Heart right ventricle (tissue), 16 donors: ENCODE measurements at regions not wholly inside any gene's neighbourhood (a gene's known extent, or its start where the extent isn't known, plus 50 kb on each side); places are given as distances from the start of the nearest gene placed in this dataset.

Experiments
- ATAC-seq, 8 donors: fragments of 200-7000 bp; cut with Tn5 transposase; one replicate each; pipeline ENCODE4 v1.9.1; 2020; ENCODE audit warnings: mild to moderate bottlenecking in 8 of 8, moderate library complexity in 8 of 8, moderate number of reproducible peaks in 1 of 8
- DNase-seq, 2 donors: peaks; one replicate each; pipeline ENCODE4 v3.0.0-alpha.2; 2020
- H3K27ac ChIP-seq, 10 donors: fragments of 200-600 bp; sonication (generic) in 2 of 10; one replicate each; pipeline versions ENCODE4 v1.5.0 to v1.8.0; 2020 to 2022; ENCODE audit warnings: mild to moderate bottlenecking in 3 of 10
- H3K27me3 ChIP-seq, 7 donors: fragments of 200-600 bp; one replicate each; pipeline ENCODE4 v1.8.0; 2021 to 2022; ENCODE audit warnings: mild to moderate bottlenecking in 2 of 7
- H3K36me3 ChIP-seq, 9 donors: fragments of 200-600 bp; sonication (generic) in 1 of 9; one replicate each; pipeline versions ENCODE4 v1.5.0 to v1.8.0; 2020 to 2022; ENCODE audit warnings: mild to moderate bottlenecking in 2 of 9
- H3K4me1 ChIP-seq, 9 donors: fragments of 200-600 bp; sonication (generic) in 1 of 9; one replicate each; pipeline versions ENCODE4 v1.5.0 to v1.8.0; 2020 to 2022; ENCODE audit warnings: mild to moderate bottlenecking in 4 of 9
- H3K4me3 ChIP-seq, 10 donors: fragments of 200-600 bp; sonication (generic) in 2 of 10; one replicate each; pipeline versions ENCODE4 v1.5.0 to v1.8.0; 2020 to 2022; ENCODE audit warnings: mild to moderate bottlenecking in 7 of 10, moderate library complexity in 2 of 10
- H3K9me3 ChIP-seq, 11 donors: fragments of 200-600 bp in 10 of 11; sonication (generic) in 2 of 11; one replicate each; pipeline versions ENCODE4 v1.5.0 to v1.8.0; 2013 to 2022; ENCODE audit warnings: mild to moderate bottlenecking in 2 of 11, control low read depth in 1 of 11, moderate library complexity in 1 of 11
- CTCF ChIP-seq, 9 donors: fragments of 200-600 bp; sonication (generic) in 2 of 9; IDR thresholded peaks; one replicate each; pipeline versions ENCODE4 v1.5.0 to v1.8.0; 2021 to 2022; ENCODE audit warnings: antibody characterized with exemption in 9 of 9, mild to moderate bottlenecking in 5 of 9, moderate library complexity in 1 of 9
- WGBS, 2 donors: extraction: QIAGEN DNeasy Blood & Tissue Kit; methylation state at CpG; one replicate each; pipeline ENCODE4 v1.1.7; 2013; ENCODE audit warnings: inconsistent platforms in 1 of 2; 5-methylcytosine and 5-hydroxymethylcytosine counted together
- intact Hi-C, 10 donors: fragments of 100-400 bp; cut with DNase I; formaldehyde crosslinking; loops; one replicate each; pipeline versions ENCODE4 v1.11.1 to v1.14.2; 2022
- donor health status: Arrhythmogenic right ventricular cardiomyopathy.
- donor health status: ischemic (EF 13 %, LVEDD 7.1; RV severe dilation, severe dysfunction).
- donor health status: healthy with polysubstance abuse.
- donor health status: DM: no; HTN: yes; CAD: no.
- donor health status: DM: no; HTN: no; CAD: no.
- donor health status: ischemic (EF 25% LVEDD 6.9; RV normal size, moderate dysfunction).
- donor health status: ischemic (EF 25% LVEDD 5.7; RV mildly dilated, moderate dysfunction).
- donor health status: healthy.
- donor health status: DM: yes; HTN: yes; CAD: no.
- donor health status: Ischemic cardiomyopathy.
- donor health status: ischemic (EF 35%, LVEDD 5.7; RV mildly dilated, moderate dysfunction).
- donor health status: nonischemic (EF 11% LVEDD 7.7; RV severe dilation, severe dysfunction).
- donor health status: DM: yes; HTN: yes; CAD: no.
- donor health status: PGD.
- donor health status: ischemic (EF 29% LVEDD 5.4; RV normal size, mild dysfunction).
- donor health status: nonischemic (EF 23%, LVEDD 6.1; RV moderate dilation, normal function).

DNA sequence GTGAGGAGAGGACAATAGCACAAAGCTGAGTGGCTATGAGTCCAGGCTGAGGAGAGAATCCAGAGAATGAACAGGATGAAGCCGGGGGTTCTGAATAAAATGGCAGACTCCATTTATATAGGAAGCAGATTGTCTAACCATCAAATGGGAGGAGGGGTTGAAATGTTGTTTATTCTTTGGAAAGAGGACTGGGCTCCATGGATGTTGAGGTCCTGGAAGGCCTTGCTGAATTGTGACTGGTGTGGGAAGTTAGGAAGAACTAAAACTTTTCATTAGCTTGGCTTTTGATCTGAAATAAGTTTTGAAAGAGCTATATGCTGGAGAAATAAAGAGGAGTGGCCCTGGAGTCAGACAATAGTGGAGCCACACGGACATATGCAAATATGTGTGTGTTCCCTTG lies 647.8 kb downstream of the RNF144B start:
- DNase-seq: no peak
- intact Hi-C loops: no loop called here
- no peaks in the 10 kb centered on the region for H3K36me3 ChIP-seq
- ATAC-seq: no peak
- H3K27ac ChIP-seq: peak overlapping the region in 3 of 10 donors; percentile 20 to 56 (median 52)
- peaks cover 3 to 47% (median 22%) of the 10 kb centered on the region in 9 donors for H3K4me1 ChIP-seq
- TF ChIP-seq CTCF (IDR thresholded peaks at IDR 0.05): no peak
- no peak overlapping the region for H3K4me3 ChIP-seq
- H3K27me3 ChIP-seq: no peaks in the 10 kb centered on the region
- 70 to 73% methylated on average over 2 of the region's 2 CpGs for WGBS, 2 donors
- peaks cover 0 to 7% (median 0%) of the 10 kb centered on the region in 11 donors for H3K9me3 ChIP-seq

- H3K36me3 ChIP-seq: no peaks in the 10 kb centered on the region
- H3K4me3 ChIP-seq: no peak overlapping the region
- peak overlapping the region in 5 of 10 donors; percentile 14 to 56 (median 46) for H3K27ac ChIP-seq
- peaks cover 3 to 47% (median 22%) of the 10 kb centered on the region in 9 donors for H3K4me1 ChIP-seq
- no peak for DNase-seq
- intact Hi-C loops: no loop called here
- ATAC-seq: peak in 4 of 8 donors; percentile 14 to 43 (median 23)
- 53 to 59% methylated on average over 7 of the region's 7 CpGs for WGBS, 2 donors
- H3K9me3 ChIP-seq: peaks cover 0 to 7% (median 0%) of the 10 kb centered on the region in 11 donors
- TF ChIP-seq CTCF (IDR thresholded peaks at IDR 0.05): no peak
- H3K27me3 ChIP-seq: no peaks in the 10 kb centered on the region
These were observed 648.5 kb downstream of the RNF144B start for GRCh38 chr6:19035461-19036195.

DNA sequence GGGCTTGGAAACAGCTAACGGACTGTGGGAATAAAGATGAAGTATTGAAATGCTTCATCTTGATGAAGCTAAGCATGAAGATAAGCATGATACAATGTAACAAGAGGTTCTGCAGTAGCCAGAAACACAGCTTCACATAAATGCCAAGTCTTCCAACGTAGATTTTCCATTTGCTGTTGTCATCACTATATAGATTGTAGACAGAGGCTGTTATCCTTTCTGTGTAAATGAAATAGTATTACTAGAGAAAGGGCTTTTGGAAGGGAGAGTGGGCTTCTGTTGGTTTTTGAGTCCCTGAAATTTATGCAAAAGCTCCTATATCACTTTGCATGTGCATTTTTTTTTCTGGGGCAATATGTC lies 649.0 kb downstream of the RNF144B start:
- DNase-seq: no peak
- no peak for TF ChIP-seq CTCF (IDR thresholded peaks at IDR 0.05)
- no peaks in the 10 kb centered on the region for H3K27me3 ChIP-seq
- 55 to 67% methylated on average over 2 of the region's 2 CpGs for WGBS, 2 donors
- ATAC-seq: no peak
- H3K4me3 ChIP-seq: no peak overlapping the region
- H3K27ac ChIP-seq: peak overlapping the region in 2 of 10 donors; percentile 14 to 52
- H3K9me3 ChIP-seq: peaks cover 0 to 7% (median 0%) of the 10 kb centered on the region in 11 donors
- no peaks in the 10 kb centered on the region for H3K36me3 ChIP-seq
- peaks cover 3 to 47% (median 22%) of the 10 kb centered on the region in 9 donors for H3K4me1 ChIP-seq
- intact Hi-C loops: no loop called here

DNA sequence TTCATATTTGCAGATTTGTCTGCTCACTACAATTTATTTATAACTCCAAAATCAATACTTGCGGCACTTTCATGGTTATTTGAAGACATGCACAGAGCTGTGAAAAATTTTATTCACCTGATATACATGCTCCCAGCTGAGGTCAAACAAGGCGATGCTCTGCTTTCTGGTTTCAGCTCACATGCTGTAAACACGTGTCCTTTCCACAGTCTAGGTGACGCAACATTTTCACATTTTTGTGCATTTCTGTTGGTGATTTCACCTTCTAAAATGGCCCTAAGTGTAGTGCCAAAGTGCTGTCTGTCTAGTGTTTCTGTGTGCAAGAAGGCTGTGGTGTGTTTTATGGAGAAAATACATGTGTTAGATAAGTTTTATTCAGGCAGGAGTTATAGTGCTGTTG lies 650.5 kb downstream of the RNF144B start:
- 87 to 96% methylated on average over 4 of the region's 4 CpGs for whole genome bisulfite sequencing, 2 donors
- Histone ChIP-seq H3K9me3 (peaks cover 0 to 7% (median 0%) of the 10 kb centered on the region in 11 donors), H3K4me1 (peaks cover 3 to 48% (median 15%) of the 10 kb centered on the region in 9 donors), H3K27ac (no peak overlapping the region), H3K4me3 (no peak overlapping the region), H3K36me3 (no peaks in the 10 kb centered on the region), H3K27me3 (no peaks in the 10 kb centered on the region)
- DNase-seq: no peak
- no peak for TF ChIP-seq CTCF (IDR thresholded peaks at IDR 0.05)
- intact Hi-C loops: no loop called here
- no peak for ATAC-seq
